PC-3 (cell line): ENCODE measurements at regions not wholly inside any gene's neighbourhood (a gene's known extent, or its start where the extent isn't known, plus 50 kb on each side); places are given as distances from the start of the nearest gene placed in this dataset.

Experiments
- ATAC-seq: fragments of 200-7000 bp; cut with Tn5 transposase; 2 replicates; pipeline ENCODE4 v1.9.1; 2020; ENCODE audit warnings: mild to moderate bottlenecking, moderate library complexity
- BruUV-seq: library from RNA; stranded (reverse); fragments of 400-500 nt; replicated peaks from 2 replicates; lab custom pipeline; 2021; lab: Mats Ljungman, UMichigan
- CTCF ChIA-PET: fragments of 300-600 bp; sonication (Branson Sonifier 250); formaldehyde crosslinking; loops from one replicate; lab custom pipeline; 2022; ENCODE audit warnings: antibody characterized with exemption; lab: Charles Lee
- POLR2A ChIA-PET: fragments of 300-600 bp; sonication (Branson Sonifier 250); formaldehyde crosslinking; loops from one replicate; lab custom pipeline; 2022; ENCODE audit warnings: antibody characterized with exemption; ENCODE audit not compliant: unreplicated experiment; lab: Charles Lee
- DNase-seq: peaks from one replicate; pipeline ENCODE4 v3.0.0-alpha.2; 2015
- H2AFZ ChIP-seq: fragments of 300-600 bp; sonication (generic); 2 replicates; pipeline ENCODE4 v1.6.0; 2016; ENCODE audit warnings: antibody characterized with exemption, low read length
- H3F3A ChIP-seq: fragments of 300-600 bp; sonication (generic); one replicate; pipeline ENCODE4 v1.6.0; 2017; ENCODE audit warnings: antibody characterized with exemption, low read length, control low read depth, mild to moderate bottlenecking; ENCODE audit not compliant: unreplicated experiment
- H3K27ac ChIP-seq: fragments of 300-600 bp; sonication (generic); 2 replicates; pipeline ENCODE4 v1.5.1; 2016; ENCODE audit warnings: mild to moderate bottlenecking, low read length
- H3K27me3 ChIP-seq: fragments of 300-600 bp; sonication (generic); 2 replicates; pipeline ENCODE4 v1.6.1; 2016; ENCODE audit warnings: low read length, mixed read lengths
- H3K36me3 ChIP-seq: fragments of 300-600 bp; sonication (generic); 2 replicates; pipeline ENCODE4 v1.6.1; 2016; ENCODE audit warnings: low read depth, mixed run types, low read length, mixed read lengths
- H3K4me1 ChIP-seq: fragments of 300-600 bp; sonication (generic); 2 replicates; pipeline ENCODE4 v1.5.1; 2016; ENCODE audit warnings: low read length; ENCODE audit not compliant: insufficient read depth
- H3K4me2 ChIP-seq: fragments of 300-600 bp; sonication (generic); 2 replicates; pipeline ENCODE4 v1.6.0; 2016; ENCODE audit warnings: low read length
- H3K4me3 ChIP-seq: fragments of 300-600 bp; sonication (generic); 2 replicates; pipeline ENCODE4 v1.5.1; 2016; ENCODE audit warnings: mild to moderate bottlenecking, low read length, mixed read lengths
- H3K79me2 ChIP-seq: fragments of 300-600 bp; sonication (generic); 2 replicates; pipeline ENCODE4 v1.6.1; 2017; ENCODE audit warnings: low read length, mixed read lengths
- H3K9ac ChIP-seq: fragments of 300-600 bp; sonication (generic); 2 replicates; pipeline ENCODE4 v1.6.0; 2016; ENCODE audit warnings: mild to moderate bottlenecking, low read length
- H3K9me2 ChIP-seq: fragments of 300-600 bp; sonication (generic); replicated peaks from 2 replicates; pipeline ENCODE4 v1.6.1; 2016; ENCODE audit warnings: mixed run types, low read length, mixed read lengths
- H3K9me3 ChIP-seq: fragments of 300-600 bp; sonication (generic); 2 replicates; pipeline ENCODE4 v1.6.1; 2016; ENCODE audit warnings: low read length, mixed read lengths
- H4K20me1 ChIP-seq: fragments of 300-600 bp; sonication (generic); 2 replicates; pipeline ENCODE4 v1.6.1; 2016; ENCODE audit warnings: low read length, mixed read lengths
- CTCF ChIP-seq: fragments of 300-600 bp; sonication (generic); conservative IDR thresholded peaks from 2 replicates; pipeline ENCODE4 v1.5.1; 2017; ENCODE audit warnings: antibody characterized with exemption, low read depth, mild to moderate bottlenecking, low read length
- EZH2 ChIP-seq: fragments of 300-600 bp; sonication (generic); IDR thresholded peaks from one replicate; pipeline ENCODE4 v1.6.1; 2017; ENCODE audit warnings: antibody characterized with exemption, mild to moderate bottlenecking, low read length; ENCODE audit not compliant: unreplicated experiment
- EZH2phosphoT487 ChIP-seq: fragments of 300-600 bp; sonication (generic); IDR thresholded peaks from 2 replicates; pipeline ENCODE4 v1.6.1; 2018; ENCODE audit warnings: mild to moderate bottlenecking, antibody characterized with exemption, low read length, borderline replicate concordance
- intact Hi-C: fragments of 100-400 bp; cut with micrococcal nuclease; formaldehyde crosslinking; loops from 2 replicates; pipeline ENCODE4 v1.9.0; 2023

GRCh38 chrX:43525901-43526610 is 130.0 kb upstream of the MAOA start:
- Histone ChIP-seq H3K4me3 (no peak overlapping the region), H3K4me1 (no peaks in the 10 kb centered on the region), H3K27ac (no peak overlapping the region), H3K9me3 (no peaks in the 10 kb centered on the region), H4K20me1 (no peaks in the 10 kb centered on the region), H3K9me2 (no peaks in the 10 kb centered on the region), H3K4me2 (no peak overlapping the region), H3K36me3 (no peaks in the 10 kb centered on the region), H3F3A (no peaks in the 10 kb centered on the region), H2AFZ (no peak overlapping the region), H3K79me2 (no peaks in the 10 kb centered on the region), H3K27me3 (peaks cover 25% of the 10 kb centered on the region), H3K9ac (no peak overlapping the region)
- no peak for ATAC-seq
- TF ChIP-seq EZH2 (no peak), CTCF (no peak), EZH2phosphoT487 (no peak)
- no peak for DNase-seq
- intact Hi-C loops, result no loop called here
- CTCF ChIA-PET, result no interaction called here
- POLR2A ChIA-PET, result no interaction called here
- BruUV-seq, result no TSS peak

- Histone ChIP-seq H3K79me2 (no peaks in the 10 kb centered on the region), H3K27ac (no peak overlapping the region), H3K27me3 (peaks cover 25% of the 10 kb centered on the region), H3K9me2 (no peaks in the 10 kb centered on the region), H3F3A (no peaks in the 10 kb centered on the region), H4K20me1 (no peaks in the 10 kb centered on the region), H3K36me3 (no peaks in the 10 kb centered on the region), H2AFZ (no peak overlapping the region), H3K4me3 (no peak overlapping the region), H3K9ac (no peak overlapping the region), H3K9me3 (no peaks in the 10 kb centered on the region), H3K4me2 (no peak overlapping the region), H3K4me1 (no peaks in the 10 kb centered on the region)
- ChIA-PET CTCF (no interaction called here), POLR2A (no interaction called here)
- DNase-seq, result no peak
- intact Hi-C loops, result no loop called here
- BruUV-seq, result no TSS peak
- no peak for ATAC-seq
- no peak for TF ChIP-seq CTCF
- TF ChIP-seq EZH2phosphoT487, result no peak
- no peak for TF ChIP-seq EZH2
Observed at GRCh38 chrX:43526878-43527277, 129.2 kb upstream of the MAOA start.

- H3K4me2 ChIP-seq, result no peak overlapping the region
- no peaks in the 10 kb centered on the region for H3K36me3 ChIP-seq
- H3K4me3 ChIP-seq, result no peak overlapping the region
- DNase-seq, result no peak
- CTCF ChIA-PET, result no interaction called here
- H3F3A ChIP-seq, result no peaks in the 10 kb centered on the region
- no peaks in the 10 kb centered on the region for H3K79me2 ChIP-seq
- no peak for TF ChIP-seq EZH2
- TF ChIP-seq CTCF, result no peak
- no peaks in the 10 kb centered on the region for H3K4me1 ChIP-seq
- H3K9ac ChIP-seq, result no peak overlapping the region
- no peaks in the 10 kb centered on the region for H4K20me1 ChIP-seq
- H3K9me3 ChIP-seq, result no peaks in the 10 kb centered on the region
- H3K27ac ChIP-seq, result no peak overlapping the region
- no peaks in the 10 kb centered on the region for H3K9me2 ChIP-seq
- no peak overlapping the region for H2AFZ ChIP-seq
- POLR2A ChIA-PET, result no interaction called here
- intact Hi-C loops, result no loop called here
- H3K27me3 ChIP-seq, result peaks cover 20% of the 10 kb centered on the region
- no TSS peak for BruUV-seq
- ATAC-seq, result no peak
Observed at GRCh38 chrX:43527801-43528200, 128.3 kb upstream of the MAOA start.
